H1 (cell line): ENCODE measurements at regions not wholly inside any gene's neighbourhood (a gene's known extent, or its start where the extent isn't known, plus 50 kb on each side); places are given as distances from the start of the nearest gene placed in this dataset.

Experiments
- CTCF ChIA-PET: fragments of 300-600 bp; sonication (Branson Sonifier 250); formaldehyde crosslinking; loops from one replicate; lab custom pipeline; 2021; ENCODE audit not compliant: partially characterized antibody; lab: Charles Lee
- POLR2A ChIA-PET: fragments of 300-600 bp; sonication (Branson Sonifier 250); formaldehyde crosslinking; loops from one replicate; lab custom pipeline; 2021; ENCODE audit warnings: inconsistent platforms; ENCODE audit not compliant: partially characterized antibody; lab: Charles Lee
- DNase-seq, 2 experiments: peaks; one replicate each; pipeline versions ENCODE4 v3.0.0 to v3.0.0-alpha.2; 2010 to 2022; ENCODE audit warnings: low spot score in 2 of 2, low read depth in 1 of 2, mixed read lengths in 1 of 2
- FAIRE-seq: peaks from 2 replicates; lab custom pipeline; 2011; peaks lifted over from hg19 to GRCh38; lab: Jason Lieb, UNC
- H2AFZ ChIP-seq: 2 replicates; pipeline ENCODE4 v1.8.1; 2012; ENCODE audit warnings: low read length, inconsistent platforms
- H2AK5ac ChIP-seq: 2 replicates; pipeline ENCODE4 v1.6.1; 2013; ENCODE audit warnings: low read depth, low read length
- H2BK120ac ChIP-seq: replicated peaks from 2 replicates; pipeline ENCODE3; 2013; ENCODE audit warnings: low read depth, low read length, inconsistent platforms
- H2BK12ac ChIP-seq: 2 replicates; pipeline ENCODE4 v1.6.1; 2013; ENCODE audit warnings: low read depth, low read length
- H2BK15ac ChIP-seq: 2 replicates; pipeline ENCODE4 v1.6.1; 2013; ENCODE audit warnings: low read length
- H2BK20ac ChIP-seq: 2 replicates; pipeline ENCODE4 v1.6.1; 2013; ENCODE audit warnings: low read length
- H2BK5ac ChIP-seq: 2 replicates; pipeline ENCODE4 v1.6.1; 2013; ENCODE audit warnings: low read depth, low read length
- H3K14ac ChIP-seq: 2 replicates; pipeline ENCODE4 v1.6.1; 2013; ENCODE audit warnings: inconsistent platforms; ENCODE audit not compliant: insufficient read length
- H3K18ac ChIP-seq: 2 replicates; pipeline ENCODE4 v1.6.1; 2013; ENCODE audit warnings: low read length; ENCODE audit errors: extremely low read depth
- H3K23ac ChIP-seq: 2 replicates; pipeline ENCODE4 v1.6.1; 2013; ENCODE audit warnings: inconsistent platforms; ENCODE audit not compliant: insufficient read length
- H3K23me2 ChIP-seq: 2 replicates; pipeline ENCODE4 v1.6.1; 2013; ENCODE audit warnings: low read depth, low read length
- H3K27ac ChIP-seq: 2 replicates; pipeline ENCODE4 v1.6.1; 2011; ENCODE audit warnings: low read depth, low read length, inconsistent platforms
- H3K27me3 ChIP-seq, 4 experiments: replicated peaks in 1 of 4; 1 replicate in 1 of 4; 2 replicates in 3 of 4; pipeline versions ENCODE4 v1.6.1 to v1.8.1; 2011 to 2013; ENCODE audit warnings: low read length in 3 of 4, mild to moderate bottlenecking in 3 of 4, inconsistent platforms in 2 of 4, mixed read lengths in 2 of 4, moderate library complexity in 1 of 4; ENCODE audit not compliant: control insufficient read depth in 3 of 4, insufficient read depth in 3 of 4; ENCODE audit errors: extremely low read depth in 1 of 4
- H3K36me3 ChIP-seq, 4 experiments: 2 replicates each; pipeline versions ENCODE4 v1.6.1 to v1.8.1; 2011 to 2013; ENCODE audit warnings: mild to moderate bottlenecking in 4 of 4, low read length in 3 of 4, moderate library complexity in 2 of 4, control low read depth in 1 of 4, inconsistent platforms in 1 of 4; ENCODE audit not compliant: insufficient read depth in 4 of 4, control insufficient read depth in 2 of 4
- H3K4ac ChIP-seq: replicated peaks from 2 replicates; pipeline ENCODE3; 2013; ENCODE audit warnings: low read length, low read depth, mixed read lengths, inconsistent platforms; ENCODE audit not compliant: insufficient read length
- H3K4me1 ChIP-seq, 4 experiments: replicated peaks in 1 of 4; 1 replicate in 1 of 4; 2 replicates in 3 of 4; pipeline versions ENCODE4 v1.6.1 to v1.8.1; 2011 to 2013; ENCODE audit warnings: low read length in 3 of 4, inconsistent platforms in 2 of 4, mixed read lengths in 1 of 4; ENCODE audit not compliant: insufficient read depth in 4 of 4, control insufficient read depth in 3 of 4
- H3K4me2 ChIP-seq, 2 experiments: 2 replicates each; pipeline versions ENCODE4 v1.6.1 to v1.8.1; 2011 to 2013; ENCODE audit warnings: low read depth in 2 of 2, low read length in 2 of 2, control low read depth in 1 of 2, inconsistent platforms in 1 of 2, mild to moderate bottlenecking in 1 of 2; ENCODE audit not compliant: insufficient read depth in 1 of 2
- H3K4me3 ChIP-seq, 4 experiments: fragments of 200-600, 300-600 bp in 1 of 4; sonication (generic), shearing (Covaris generic), sonication (Bioruptor Twin) in 1 of 4; 2 replicates each; pipeline versions ENCODE4 v1.5.1 to v1.8.1; 2011 to 2016; ENCODE audit warnings: low read length in 4 of 4, low read depth in 3 of 4, control low read depth in 2 of 4, inconsistent platforms in 2 of 4, mild to moderate bottlenecking in 2 of 4, mixed read lengths in 1 of 4, moderate library complexity in 1 of 4; ENCODE audit not compliant: insufficient read depth in 2 of 4; ENCODE audit errors: extremely low read depth in 1 of 4
- H3K56ac ChIP-seq: replicated peaks from 2 replicates; pipeline ENCODE3; 2013; ENCODE audit warnings: low read depth, mild to moderate bottlenecking, mixed read lengths, low read length, inconsistent platforms; ENCODE audit not compliant: insufficient read length
- H3K79me1 ChIP-seq: 2 replicates; pipeline ENCODE4 v1.6.1; 2013; ENCODE audit warnings: low read depth, low read length, control low read depth
- H3K79me2 ChIP-seq, 2 experiments: 2 replicates each; pipeline versions ENCODE4 v1.6.1 to v1.8.1; 2012 to 2013; ENCODE audit warnings: low read length in 2 of 2, mild to moderate bottlenecking in 2 of 2, inconsistent platforms in 1 of 2; ENCODE audit not compliant: insufficient read depth in 2 of 2, control insufficient read depth in 1 of 2
- H3K9ac ChIP-seq, 4 experiments: replicated peaks in 1 of 4; 1 replicate in 1 of 4; 2 replicates in 3 of 4; pipeline versions ENCODE4 v1.6.1 to v1.8.1; 2011 to 2013; ENCODE audit warnings: low read depth in 3 of 4, low read length in 3 of 4, control low read depth in 2 of 4, mild to moderate bottlenecking in 2 of 4, moderate library complexity in 2 of 4, inconsistent platforms in 1 of 4; ENCODE audit errors: extremely low read depth in 1 of 4
- H3K9me3 ChIP-seq, 2 experiments: 2 replicates each; pipeline versions ENCODE4 v1.6.1 to v1.8.1; 2012 to 2013; ENCODE audit warnings: mild to moderate bottlenecking in 2 of 2, moderate library complexity in 2 of 2, control low read depth in 1 of 2, inconsistent platforms in 1 of 2, low read depth in 1 of 2, low read length in 1 of 2, mixed read lengths in 1 of 2; ENCODE audit not compliant: insufficient read depth in 2 of 2
- H4K20me1 ChIP-seq, 2 experiments: replicated peaks in 1 of 2; 2 replicates each; pipeline versions ENCODE3 to v1.8.1; 2011 to 2013; ENCODE audit warnings: inconsistent platforms in 2 of 2, low read length in 2 of 2, mild to moderate bottlenecking in 1 of 2; ENCODE audit not compliant: insufficient read depth in 2 of 2, control insufficient read depth in 1 of 2
- H4K5ac ChIP-seq: 2 replicates; pipeline ENCODE4 v1.6.1; 2013; ENCODE audit warnings: low read length, low read depth, mixed read lengths, inconsistent platforms; ENCODE audit not compliant: insufficient read length
- H4K8ac ChIP-seq: 2 replicates; pipeline ENCODE4 v1.8.0; 2013; ENCODE audit warnings: mild to moderate bottlenecking, moderate library complexity, low read length, inconsistent platforms; ENCODE audit not compliant: insufficient read depth; ENCODE audit errors: extremely low read depth
- H4K91ac ChIP-seq: replicated peaks from 2 replicates; pipeline ENCODE3; 2013; ENCODE audit warnings: low read length, mixed read lengths, inconsistent platforms; ENCODE audit not compliant: insufficient read length
- ATF2 ChIP-seq: IDR thresholded peaks from 2 replicates; pipeline ENCODE4 v1.6.1; 2012; ENCODE audit warnings: low read length, inconsistent platforms
- BACH1 ChIP-seq: IDR thresholded peaks from 2 replicates; pipeline ENCODE4 v1.6.1; 2012; ENCODE audit warnings: low read length, improper control_type of control experiment
- CTCF ChIP-seq, 3 experiments: IDR thresholded peaks; 1 replicate in 2 of 3; 2 replicates in 1 of 3; pipeline versions ENCODE4 v1.5.1 to v1.6.1; 2011; ENCODE audit warnings: low read length in 3 of 3, mild to moderate bottlenecking in 3 of 3, inconsistent platforms in 2 of 3, low read depth in 1 of 3, moderate library complexity in 1 of 3; ENCODE audit not compliant: insufficient read depth in 1 of 3; ENCODE audit errors: control extremely low read depth in 1 of 3
- FOSL1 ChIP-seq: IDR thresholded peaks from 2 replicates; pipeline ENCODE4 v1.6.1; 2011; ENCODE audit warnings: mild to moderate bottlenecking, low read depth, low read length, moderate library complexity; ENCODE audit not compliant: insufficient read depth
- NANOG ChIP-seq: IDR thresholded peaks from 2 replicates; pipeline ENCODE4 v1.6.1; 2011; ENCODE audit warnings: low read length, low read depth, mild to moderate bottlenecking, inconsistent platforms; ENCODE audit not compliant: insufficient read depth, poor library complexity, severe bottlenecking
- SIX5 ChIP-seq: IDR thresholded peaks from 2 replicates; pipeline ENCODE4 v1.6.1; 2011; ENCODE audit warnings: mild to moderate bottlenecking, low read depth, low read length
- USF2 ChIP-seq: IDR thresholded peaks from 2 replicates; pipeline ENCODE4 v1.6.1; 2011; ENCODE audit warnings: low read length, improper control_type of control experiment
- WGBS, 2 experiments: shearing (Covaris generic) in 1 of 2; methylation state at CpG; one replicate each; pipeline versions ENCODE4 v1.1.6 to v1.1.7; 2013 to 2015; ENCODE audit warnings: low lambda C conversion rate in 2 of 2, mixed read lengths in 2 of 2, inconsistent platforms in 1 of 2, low coverage in 1 of 2, missing lambda C conversion rate in 1 of 2; ENCODE audit not compliant: insufficient replicate concordance in 2 of 2, insufficient coverage in 1 of 2, insufficient read length in 1 of 2; ENCODE audit errors: extremely low coverage in 1 of 2, missing lambda C conversion rate in 1 of 2; 5-methylcytosine and 5-hydroxymethylcytosine counted together
- TF ChIP-seq, protein P1 (sequence below): IDR thresholded peaks from 2 replicates; pipeline ENCODE4 v1.6.1; 2012; ENCODE audit warnings: inconsistent platforms

DNA sequence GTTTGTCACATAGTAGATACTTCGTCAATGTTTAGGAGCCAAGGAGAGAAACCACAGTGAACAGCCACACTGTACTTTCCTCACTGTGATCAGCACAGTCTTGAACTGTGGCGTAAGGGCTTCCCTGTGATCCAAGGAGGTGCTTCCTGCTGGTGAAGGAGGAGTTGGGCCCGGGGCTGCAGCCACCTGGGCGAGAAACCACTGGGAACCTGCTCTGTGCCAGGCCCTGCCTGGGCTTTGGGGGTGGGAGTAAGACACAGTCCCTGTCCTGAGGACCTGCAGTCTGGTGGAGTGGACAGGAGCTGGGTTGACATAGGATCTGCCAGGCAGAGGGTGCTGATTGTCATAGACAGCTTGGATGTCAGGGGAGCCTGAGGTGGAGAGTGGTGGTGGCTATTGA is 60.5 kb upstream of the MRPS22 start:
- no peak overlapping the region for H3K4me3 ChIP-seq
- H2AK5ac ChIP-seq = no peak overlapping the region
- no peaks in the 10 kb centered on the region for H3K36me3 ChIP-seq
- no peak overlapping the region for H3K56ac ChIP-seq
- no peaks in the 10 kb centered on the region for H4K20me1 ChIP-seq
- H4K5ac ChIP-seq = no peak overlapping the region
- H2BK15ac ChIP-seq = no peak overlapping the region
- H3K14ac ChIP-seq = no peak overlapping the region
- no peaks in the 10 kb centered on the region for H3K27me3 ChIP-seq
- no peak overlapping the region for H2BK12ac ChIP-seq
- no peak overlapping the region for H2BK5ac ChIP-seq
- ChIA-PET POLR2A (no interaction called here), CTCF (no interaction called here)
- H3K79me1 ChIP-seq = no peaks in the 10 kb centered on the region; the same call in 1 of the 2 replicates
- H4K91ac ChIP-seq = no peak overlapping the region
- H3K79me2 ChIP-seq = no peaks in the 10 kb centered on the region
- H2BK120ac ChIP-seq = no peak overlapping the region
- H3K4me2 ChIP-seq = no peak overlapping the region
- no peak overlapping the region for H3K23ac ChIP-seq
- no peak overlapping the region for H4K8ac ChIP-seq
- H3K18ac ChIP-seq = no peak overlapping the region
- H3K9ac ChIP-seq = no peak overlapping the region
- no peak overlapping the region for H2BK20ac ChIP-seq
- 86% methylated on average over 4 of the region's 4 CpGs; no CpG with 5 or more reads in 1 of the 2 experiments for WGBS, 2 experiments
- FAIRE-seq (no peak), DNase-seq (no peak)
- H2AFZ ChIP-seq = no peak overlapping the region
- H3K4me1 ChIP-seq = no peaks in the 10 kb centered on the region
- H3K27ac ChIP-seq = no peak overlapping the region
- H3K9me3 ChIP-seq = peaks cover 2 to 3% of the 10 kb centered on the region in 2 experiments; a peak in 1 of 4 replicates
- no peaks in the 10 kb centered on the region for H3K23me2 ChIP-seq
- no peak overlapping the region for H3K4ac ChIP-seq
- TF ChIP-seq NANOG = no peak
- TF ChIP-seq FOSL1 = no peak
- no peak for TF ChIP-seq CTCF (IDR thresholded peaks at IDR 0.05; ENCODE audit: control extremely low read depth in 1 of 3, insufficient read depth in 1 of 3, low read depth in 1 of 3, low read length in 3 of 3)
- TF ChIP-seq BACH1 = no peak
- no peak for TF ChIP-seq SIX5
- no peak for TF ChIP-seq ATF2
- no peak for TF ChIP-seq USF2
- TF ChIP-seq, protein P1, sequence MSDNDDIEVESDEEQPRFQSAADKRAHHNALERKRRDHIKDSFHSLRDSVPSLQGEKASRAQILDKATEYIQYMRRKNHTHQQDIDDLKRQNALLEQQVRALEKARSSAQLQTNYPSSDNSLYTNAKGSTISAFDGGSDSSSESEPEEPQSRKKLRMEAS = no peak
